Astrocyte (in vitro differentiated cells and primary cell): ENCODE measurements at regions not wholly inside any gene's neighbourhood (a gene's known extent, or its start where the extent isn't known, plus 50 kb on each side); places are given as distances from the start of the nearest gene placed in this dataset.

Source experiments
- EZH2 ChIP-seq: IDR thresholded peaks from 2 replicates; pipeline ENCODE4 v1.6.1; 2012; ENCODE audit warnings: mild to moderate bottlenecking, low read length, inconsistent platforms; ENCODE audit not compliant: insufficient read depth
- TF ChIP-seq, protein P1 (sequence below): IDR thresholded peaks from 2 replicates; pipeline ENCODE4 v1.5.1; 2011; ENCODE audit warnings: low read depth, mild to moderate bottlenecking, inconsistent platforms, low read length, moderate library complexity; ENCODE audit not compliant: insufficient read depth

DNA sequence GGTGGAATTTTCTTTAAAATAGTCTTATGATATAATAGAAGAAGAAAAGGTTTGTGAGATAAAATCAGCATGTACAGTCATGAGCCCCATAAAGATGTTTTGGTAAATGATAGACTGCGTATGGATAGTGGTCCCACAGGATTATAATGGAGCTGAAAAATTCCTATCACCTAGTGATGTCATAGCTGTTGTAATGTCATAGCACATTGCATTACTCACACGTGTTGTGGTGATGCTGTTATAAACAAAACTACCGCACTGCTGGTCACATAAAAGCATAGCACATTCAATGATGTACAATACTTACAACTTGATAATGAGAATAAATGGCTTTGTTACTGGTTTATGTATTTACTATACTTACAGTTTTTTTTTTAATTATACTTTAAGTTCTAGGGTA, 715.2 kb upstream of the HTR2C start:
- TF ChIP-seq, protein P1, sequence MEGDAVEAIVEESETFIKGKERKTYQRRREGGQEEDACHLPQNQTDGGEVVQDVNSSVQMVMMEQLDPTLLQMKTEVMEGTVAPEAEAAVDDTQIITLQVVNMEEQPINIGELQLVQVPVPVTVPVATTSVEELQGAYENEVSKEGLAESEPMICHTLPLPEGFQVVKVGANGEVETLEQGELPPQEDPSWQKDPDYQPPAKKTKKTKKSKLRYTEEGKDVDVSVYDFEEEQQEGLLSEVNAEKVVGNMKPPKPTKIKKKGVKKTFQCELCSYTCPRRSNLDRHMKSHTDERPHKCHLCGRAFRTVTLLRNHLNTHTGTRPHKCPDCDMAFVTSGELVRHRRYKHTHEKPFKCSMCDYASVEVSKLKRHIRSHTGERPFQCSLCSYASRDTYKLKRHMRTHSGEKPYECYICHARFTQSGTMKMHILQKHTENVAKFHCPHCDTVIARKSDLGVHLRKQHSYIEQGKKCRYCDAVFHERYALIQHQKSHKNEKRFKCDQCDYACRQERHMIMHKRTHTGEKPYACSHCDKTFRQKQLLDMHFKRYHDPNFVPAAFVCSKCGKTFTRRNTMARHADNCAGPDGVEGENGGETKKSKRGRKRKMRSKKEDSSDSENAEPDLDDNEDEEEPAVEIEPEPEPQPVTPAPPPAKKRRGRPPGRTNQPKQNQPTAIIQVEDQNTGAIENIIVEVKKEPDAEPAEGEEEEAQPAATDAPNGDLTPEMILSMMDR: no peak
- TF ChIP-seq EZH2: no peak
